HEK293T (cell line): ENCODE measurements at regions not wholly inside any gene's neighbourhood (a gene's known extent, or its start where the extent isn't known, plus 50 kb on each side); places are given as distances from the start of the nearest gene placed in this dataset.

Experiments
- CTCF ChIA-PET: fragments of 350-600 bp; formaldehyde crosslinking; extraction: SDS; loops from one replicate; lab custom pipeline; 2021; ENCODE audit warnings: antibody characterized with exemption, inconsistent platforms; lab: Yijun Ruan, JAX
- POLR2A ChIA-PET: fragments of 350-600 bp; formaldehyde crosslinking; extraction: SDS; loops from one replicate; lab custom pipeline; 2020; ENCODE audit warnings: antibody characterized with exemption, inconsistent platforms; lab: Yijun Ruan, JAX
- DNase-seq: peaks from one replicate; pipeline ENCODE4 v3.0.0; 2012; ENCODE audit warnings: mixed read lengths; ENCODE audit errors: extremely low spot score
- ARNT ChIP-seq: fragments of 450-650 bp; IDR thresholded peaks from 2 replicates; pipeline ENCODE4 v1.6.1; 2017; ENCODE audit warnings: mild to moderate bottlenecking
- BHLHE40 ChIP-seq: fragments of 450-650 bp; IDR thresholded peaks from 2 replicates; pipeline ENCODE4 v1.6.1; 2016; ENCODE audit warnings: mild to moderate bottlenecking, moderate library complexity, borderline replicate concordance
- CTBP1 ChIP-seq: fragments of 450-650 bp; IDR thresholded peaks from 2 replicates; pipeline ENCODE4 v1.6.1; 2016; ENCODE audit warnings: borderline replicate concordance
- ELF4 ChIP-seq: fragments of 450-650 bp; IDR thresholded peaks from 2 replicates; pipeline ENCODE4 v1.6.1; 2017; ENCODE audit warnings: antibody characterized with exemption
- FOXA1 ChIP-seq: fragments of 450-650 bp; IDR thresholded peaks from 2 replicates; pipeline ENCODE4 v1.6.1; 2016; ENCODE audit warnings: mild to moderate bottlenecking
- FOXK2 ChIP-seq: fragments of 450-650 bp; IDR thresholded peaks from 2 replicates; pipeline ENCODE4 v1.6.1; 2016; ENCODE audit warnings: mild to moderate bottlenecking
- FOXM1 ChIP-seq: fragments of 450-650 bp; IDR thresholded peaks from 2 replicates; pipeline ENCODE4 v1.6.1; 2017; ENCODE audit warnings: mild to moderate bottlenecking, borderline replicate concordance
- HDGF ChIP-seq: fragments of 450-650 bp; IDR thresholded peaks from 2 replicates; pipeline ENCODE4 v1.6.1; 2017; ENCODE audit warnings: antibody characterized with exemption, borderline replicate concordance
- L3MBTL2 ChIP-seq: fragments of 450-650 bp; conservative IDR thresholded peaks from 2 replicates; pipeline ENCODE4 v1.6.1; 2016; ENCODE audit warnings: mild to moderate bottlenecking
- LEF1 ChIP-seq: fragments of 450-650 bp; IDR thresholded peaks from 2 replicates; pipeline ENCODE4 v1.6.1; 2017; ENCODE audit warnings: mild to moderate bottlenecking, borderline replicate concordance
- NFRKB ChIP-seq: fragments of 450-650 bp; IDR thresholded peaks from 2 replicates; pipeline ENCODE4 v1.6.1; 2016; ENCODE audit warnings: mild to moderate bottlenecking, moderate library complexity
- SP1 ChIP-seq: fragments of 450-650 bp; IDR thresholded peaks from 2 replicates; pipeline ENCODE4 v1.6.1; 2017
- SUZ12 ChIP-seq: fragments of 450-650 bp; IDR thresholded peaks from 2 replicates; pipeline ENCODE4 v1.6.1; 2016; ENCODE audit warnings: mild to moderate bottlenecking
- TARDBP ChIP-seq: fragments of 450-650 bp; IDR thresholded peaks from 2 replicates; pipeline ENCODE4 v1.6.1; 2016
- ZNF384 ChIP-seq: fragments of 450-650 bp; IDR thresholded peaks from 2 replicates; pipeline ENCODE4 v1.6.1; 2016
- TF ChIP-seq, protein P1 (sequence below): fragments of 450-650 bp; IDR thresholded peaks from 2 replicates; pipeline ENCODE4 v1.6.1; 2016

GRCh38 chr9:117775591-117775990 lies 71.4 kb downstream of the TLR4 start:
- POLR2A ChIA-PET = no interaction called here
- CTCF ChIA-PET = no interaction called here
- no peak for DNase-seq
- TF ChIP-seq TARDBP (no peak), BHLHE40 (no peak), CTBP1 (no peak), ZNF384 (no peak)

GRCh38 chr9:117777823-117778222 lies 73.6 kb downstream of the TLR4 start:
- no peak for TF ChIP-seq BHLHE40
- TF ChIP-seq TARDBP = no peak
- no peak for TF ChIP-seq L3MBTL2
- no peak for TF ChIP-seq ELF4
- no peak for TF ChIP-seq LEF1
- no peak for TF ChIP-seq ARNT
- no peak for TF ChIP-seq NFRKB
- TF ChIP-seq SP1 = no peak
- no peak for TF ChIP-seq HDGF
- TF ChIP-seq ZNF384 = no peak
- TF ChIP-seq, protein P1, sequence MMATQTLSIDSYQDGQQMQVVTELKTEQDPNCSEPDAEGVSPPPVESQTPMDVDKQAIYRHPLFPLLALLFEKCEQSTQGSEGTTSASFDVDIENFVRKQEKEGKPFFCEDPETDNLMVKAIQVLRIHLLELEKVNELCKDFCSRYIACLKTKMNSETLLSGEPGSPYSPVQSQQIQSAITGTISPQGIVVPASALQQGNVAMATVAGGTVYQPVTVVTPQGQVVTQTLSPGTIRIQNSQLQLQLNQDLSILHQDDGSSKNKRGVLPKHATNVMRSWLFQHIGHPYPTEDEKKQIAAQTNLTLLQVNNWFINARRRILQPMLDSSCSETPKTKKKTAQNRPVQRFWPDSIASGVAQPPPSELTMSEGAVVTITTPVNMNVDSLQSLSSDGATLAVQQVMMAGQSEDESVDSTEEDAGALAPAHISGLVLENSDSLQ = no peak
- TF ChIP-seq SUZ12 = no peak
- TF ChIP-seq CTBP1 = no peak
- no peak for TF ChIP-seq FOXA1
- TF ChIP-seq FOXM1 = no peak
- no peak for TF ChIP-seq FOXK2
- POLR2A ChIA-PET = no interaction called here
- no peak for DNase-seq
- CTCF ChIA-PET = no interaction called here

- ChIA-PET POLR2A (no interaction called here), CTCF (no interaction called here)
- no peak for DNase-seq
Measured at GRCh38 chr9:117779760-117780159, 75.6 kb downstream of the TLR4 start.

DNA sequence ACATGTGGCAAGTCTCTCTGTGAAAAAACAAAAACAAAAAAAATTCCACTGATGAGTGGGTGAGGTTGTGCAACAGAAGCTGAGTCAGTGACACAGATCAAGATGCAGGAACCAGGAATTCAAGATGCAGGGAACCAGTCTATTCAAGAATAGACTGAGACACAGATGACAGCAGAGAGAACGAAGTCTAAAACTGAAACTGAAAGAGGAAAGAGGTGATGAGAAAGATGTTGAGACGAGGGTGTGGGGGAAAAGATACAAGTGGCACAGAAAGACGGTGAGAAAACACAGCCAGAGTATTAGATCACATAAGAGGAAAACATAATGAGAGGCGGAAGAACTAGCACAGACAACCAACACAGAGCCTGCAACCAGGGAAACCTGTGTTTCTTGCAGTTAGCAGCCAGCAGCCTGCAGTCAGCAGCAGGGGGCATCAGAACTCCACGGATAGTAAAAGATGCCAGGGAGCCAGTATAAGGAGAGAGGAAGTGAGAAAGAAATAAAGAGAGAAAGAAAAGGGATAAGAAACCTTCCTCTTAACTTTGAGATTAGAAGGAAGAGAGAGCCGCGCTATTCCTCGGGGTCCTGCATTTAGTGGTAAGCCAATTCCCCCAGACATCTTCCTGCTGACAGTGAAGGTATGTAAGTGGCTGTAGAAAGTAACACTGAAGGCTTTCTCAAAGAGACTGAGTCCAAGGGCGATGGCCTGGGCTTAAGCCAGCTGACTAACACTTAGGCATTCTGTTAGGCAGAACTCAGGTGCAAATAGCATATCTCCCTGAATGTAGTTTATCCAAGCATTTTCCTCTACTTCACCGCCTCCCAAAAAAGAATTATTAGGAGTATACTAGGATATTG lies 79.0 kb downstream of the TLR4 start:
- ChIA-PET POLR2A (no interaction called here), CTCF (no interaction called here)
- no peak for TF ChIP-seq L3MBTL2
- TF ChIP-seq CTBP1 = no peak
- no peak for TF ChIP-seq FOXM1
- no peak for TF ChIP-seq ARNT
- no peak for TF ChIP-seq FOXK2
- TF ChIP-seq ELF4 = no peak
- TF ChIP-seq TARDBP = no peak
- TF ChIP-seq ZNF384 = no peak
- no peak for TF ChIP-seq NFRKB
- peak; percentile 24 for DNase-seq

More at GRCh38 chr9:117779760-117780159, 75.6 kb downstream of the TLR4 start:
- TF ChIP-seq FOXA1 = no peak

GRCh38 chr9:117783828-117784227 lies 79.6 kb downstream of the TLR4 start:
- POLR2A ChIA-PET = no interaction called here
- no peak for DNase-seq

DNA sequence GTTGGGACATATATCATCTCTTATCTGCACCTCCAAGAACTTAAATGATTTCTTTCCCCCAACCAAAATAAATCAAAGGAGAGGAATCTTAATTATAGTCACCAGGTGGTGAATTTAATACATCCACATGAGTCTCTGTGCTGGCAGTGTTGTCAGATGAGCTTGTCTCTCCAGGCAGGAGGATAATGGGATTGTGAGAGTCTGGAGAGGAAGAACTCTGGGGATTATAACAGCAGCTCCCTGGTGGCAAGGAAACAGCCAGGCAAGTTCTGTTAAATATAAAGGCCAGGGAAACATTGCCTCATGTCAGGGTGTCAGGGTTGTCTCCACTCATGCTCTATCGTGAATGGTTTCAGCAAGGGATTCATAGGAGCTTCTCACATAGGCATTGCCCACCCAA lies 80.8 kb downstream of the TLR4 start:
- TF ChIP-seq CTBP1 = no peak
- no peak for TF ChIP-seq FOXK2
- TF ChIP-seq, protein P1 = no peak
- no peak for TF ChIP-seq HDGF
- TF ChIP-seq SUZ12 = no peak
- no peak for TF ChIP-seq ARNT
- no peak for TF ChIP-seq FOXM1
- TF ChIP-seq NFRKB = no peak
- TF ChIP-seq TARDBP = no peak
- TF ChIP-seq LEF1 = no peak
- no peak for TF ChIP-seq ZNF384
- TF ChIP-seq SP1 = no peak
- no peak for TF ChIP-seq L3MBTL2
- no peak for TF ChIP-seq BHLHE40
- no peak for TF ChIP-seq ELF4
- no peak for TF ChIP-seq FOXA1
- CTCF ChIA-PET = no interaction called here
- POLR2A ChIA-PET = no interaction called here
- DNase-seq = no peak

More at GRCh38 chr9:117783828-117784227, 79.6 kb downstream of the TLR4 start:
- CTCF ChIA-PET = no interaction called here
- TF ChIP-seq CTBP1 (no peak), ZNF384 (no peak), ARNT (no peak), NFRKB (no peak), FOXK2 (no peak), HDGF (no peak), FOXM1 (no peak), LEF1 (no peak), SUZ12 (no peak), ELF4 (no peak), FOXA1 (no peak), BHLHE40 (no peak)

DNA sequence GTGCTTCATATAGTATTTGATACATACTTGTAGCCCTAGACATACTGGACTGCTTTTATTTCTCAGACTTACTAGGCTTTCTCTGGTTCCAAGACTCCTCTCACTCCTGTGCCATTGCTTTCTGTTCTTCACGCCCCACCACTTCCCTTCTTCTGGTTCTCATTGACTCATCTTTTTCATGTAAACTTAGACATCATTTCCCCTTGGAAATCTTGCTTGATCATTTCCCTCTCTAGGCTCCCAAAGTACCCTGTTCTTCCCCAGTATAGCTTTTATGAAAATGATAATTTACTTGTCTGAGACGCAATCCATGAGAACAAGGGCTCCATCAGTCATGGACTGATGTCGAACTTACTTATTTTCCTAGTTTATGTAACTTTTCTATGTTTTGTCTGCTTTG lies 83.5 kb downstream of the TLR4 start:
- POLR2A ChIA-PET = no interaction called here
- DNase-seq = no peak
- CTCF ChIA-PET = no interaction called here
- TF ChIP-seq FOXK2 (no peak), ZNF384 (no peak), BHLHE40 (no peak), FOXA1 (no peak), FOXM1 (no peak), LEF1 (no peak)
